ENCODE measurements at regions not wholly inside any gene's neighbourhood (a gene's known extent, or its start where the extent isn't known, plus 50 kb on each side); places are given as distances from the start of the nearest gene placed in this dataset.
A peak's percentile ranks its signal among the peaks of the same experiment; 100 is the strongest.

DNA sequence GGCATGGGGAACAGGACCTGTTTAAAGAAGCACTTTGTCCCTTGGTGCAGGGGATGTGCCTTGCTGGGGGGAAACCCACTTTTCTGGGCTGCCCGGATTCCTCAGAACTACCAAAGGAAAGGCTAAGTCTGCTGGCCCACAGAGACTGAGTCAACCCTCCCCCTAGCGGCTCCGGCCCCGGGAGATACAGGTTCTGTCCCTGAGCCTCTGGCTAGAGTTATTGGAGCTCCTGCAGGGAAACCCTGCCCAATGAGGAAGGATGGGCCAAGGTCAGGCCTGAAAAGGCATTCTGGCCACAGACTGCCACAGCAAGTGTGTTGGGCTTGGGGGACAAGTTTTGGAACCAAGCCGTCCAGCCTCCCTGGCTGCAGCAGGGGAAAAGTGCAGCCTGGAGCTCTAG is 490.9 kb upstream of the ACTRT1 start:
- TF ChIP-seq TEAD4 (IDR thresholded peaks at IDR 0.05) (no peak), RAD21 (IDR thresholded peaks at IDR 0.05; ENCODE audit: low read depth) (no peak), TCF12 (IDR thresholded peaks at IDR 0.05; ENCODE audit: low read depth) (no peak), ZBTB7A (IDR thresholded peaks at IDR 0.05; ENCODE audit: low read depth) (no peak)

DNA sequence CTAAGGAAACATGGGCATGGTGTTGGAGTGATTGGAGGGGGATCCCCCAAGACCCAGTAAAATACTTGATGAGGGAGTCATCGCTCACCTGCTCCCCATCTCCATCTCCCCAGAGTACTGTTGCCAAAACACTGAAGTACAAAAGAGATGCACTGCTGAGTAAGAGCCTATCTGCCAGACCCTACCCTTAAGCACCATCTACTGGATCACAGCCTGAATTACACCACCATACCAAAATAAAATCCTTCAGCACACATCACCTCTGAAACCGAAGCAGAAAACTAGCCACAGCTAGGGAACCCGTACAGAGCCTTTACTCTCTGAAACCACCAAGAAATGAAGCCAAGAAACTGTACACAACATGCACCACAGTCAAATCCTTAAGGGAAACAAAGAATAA is 466.3 kb upstream of the ACTRT1 start:
- TF ChIP-seq RAD21 (IDR thresholded peaks at IDR 0.05; ENCODE audit: low read depth) (peak; percentile 49), NFIC (IDR thresholded peaks at IDR 0.05) (no peak), CREB1 (IDR thresholded peaks at IDR 0.05; ENCODE audit: low read depth) (no peak)
- TF ChIP-seq, protein P1, sequence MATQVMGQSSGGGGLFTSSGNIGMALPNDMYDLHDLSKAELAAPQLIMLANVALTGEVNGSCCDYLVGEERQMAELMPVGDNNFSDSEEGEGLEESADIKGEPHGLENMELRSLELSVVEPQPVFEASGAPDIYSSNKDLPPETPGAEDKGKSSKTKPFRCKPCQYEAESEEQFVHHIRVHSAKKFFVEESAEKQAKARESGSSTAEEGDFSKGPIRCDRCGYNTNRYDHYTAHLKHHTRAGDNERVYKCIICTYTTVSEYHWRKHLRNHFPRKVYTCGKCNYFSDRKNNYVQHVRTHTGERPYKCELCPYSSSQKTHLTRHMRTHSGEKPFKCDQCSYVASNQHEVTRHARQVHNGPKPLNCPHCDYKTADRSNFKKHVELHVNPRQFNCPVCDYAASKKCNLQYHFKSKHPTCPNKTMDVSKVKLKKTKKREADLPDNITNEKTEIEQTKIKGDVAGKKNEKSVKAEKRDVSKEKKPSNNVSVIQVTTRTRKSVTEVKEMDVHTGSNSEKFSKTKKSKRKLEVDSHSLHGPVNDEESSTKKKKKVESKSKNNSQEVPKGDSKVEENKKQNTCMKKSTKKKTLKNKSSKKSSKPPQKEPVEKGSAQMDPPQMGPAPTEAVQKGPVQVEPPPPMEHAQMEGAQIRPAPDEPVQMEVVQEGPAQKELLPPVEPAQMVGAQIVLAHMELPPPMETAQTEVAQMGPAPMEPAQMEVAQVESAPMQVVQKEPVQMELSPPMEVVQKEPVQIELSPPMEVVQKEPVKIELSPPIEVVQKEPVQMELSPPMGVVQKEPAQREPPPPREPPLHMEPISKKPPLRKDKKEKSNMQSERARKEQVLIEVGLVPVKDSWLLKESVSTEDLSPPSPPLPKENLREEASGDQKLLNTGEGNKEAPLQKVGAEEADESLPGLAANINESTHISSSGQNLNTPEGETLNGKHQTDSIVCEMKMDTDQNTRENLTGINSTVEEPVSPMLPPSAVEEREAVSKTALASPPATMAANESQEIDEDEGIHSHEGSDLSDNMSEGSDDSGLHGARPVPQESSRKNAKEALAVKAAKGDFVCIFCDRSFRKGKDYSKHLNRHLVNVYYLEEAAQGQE (IDR thresholded peaks at IDR 0.05; ENCODE audit: low read depth) = no peak
- TF ChIP-seq, protein P2, sequence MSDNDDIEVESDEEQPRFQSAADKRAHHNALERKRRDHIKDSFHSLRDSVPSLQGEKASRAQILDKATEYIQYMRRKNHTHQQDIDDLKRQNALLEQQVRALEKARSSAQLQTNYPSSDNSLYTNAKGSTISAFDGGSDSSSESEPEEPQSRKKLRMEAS (IDR thresholded peaks at IDR 0.05) = no peak

DNA sequence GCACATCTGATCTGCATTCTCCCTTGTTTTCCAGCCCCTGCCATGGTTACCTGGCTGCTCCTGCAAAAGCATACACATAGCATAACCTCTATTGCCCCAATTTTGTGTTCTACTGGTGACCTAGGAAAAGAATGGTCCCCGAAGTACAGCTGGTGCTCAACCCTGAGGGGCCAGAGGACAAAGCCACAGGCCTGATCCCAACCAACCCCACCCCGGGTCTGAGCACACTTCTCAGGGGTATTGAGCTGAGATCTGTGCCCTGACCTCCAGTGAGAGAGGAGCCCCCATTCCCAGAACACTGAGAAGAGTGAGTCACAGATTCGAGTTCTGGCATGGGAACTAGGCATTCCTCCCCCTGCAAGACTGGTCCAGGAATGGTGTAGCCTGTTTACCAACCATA is 465.5 kb upstream of the ACTRT1 start:
- no peak for TF ChIP-seq ZBTB7A (IDR thresholded peaks at IDR 0.05; ENCODE audit: low read depth)
- no peak for TF ChIP-seq TEAD4 (IDR thresholded peaks at IDR 0.05)
- no peak for TF ChIP-seq CREB1 (IDR thresholded peaks at IDR 0.05; ENCODE audit: low read depth)
- no peak for TF ChIP-seq YY1 (IDR thresholded peaks at IDR 0.05; ENCODE audit: low read depth)
- no peak for TF ChIP-seq EP300 (IDR thresholded peaks at IDR 0.05; ENCODE audit: borderline replicate concordance)
- no peak for TF ChIP-seq RAD21 (IDR thresholded peaks at IDR 0.05; ENCODE audit: low read depth)
- TF ChIP-seq, protein P2 (IDR thresholded peaks at IDR 0.05) = no peak
- TF ChIP-seq, protein P3, sequence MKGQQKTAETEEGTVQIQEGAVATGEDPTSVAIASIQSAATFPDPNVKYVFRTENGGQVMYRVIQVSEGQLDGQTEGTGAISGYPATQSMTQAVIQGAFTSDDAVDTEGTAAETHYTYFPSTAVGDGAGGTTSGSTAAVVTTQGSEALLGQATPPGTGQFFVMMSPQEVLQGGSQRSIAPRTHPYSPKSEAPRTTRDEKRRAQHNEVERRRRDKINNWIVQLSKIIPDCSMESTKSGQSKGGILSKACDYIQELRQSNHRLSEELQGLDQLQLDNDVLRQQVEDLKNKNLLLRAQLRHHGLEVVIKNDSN (IDR thresholded peaks at IDR 0.05) = no peak
- TF ChIP-seq NFIC (IDR thresholded peaks at IDR 0.05) = no peak
- no peak for TF ChIP-seq CEBPB (IDR thresholded peaks at IDR 0.05)
- TF ChIP-seq TAF1 (IDR thresholded peaks at IDR 0.05; ENCODE audit: low read depth) = no peak

DNA sequence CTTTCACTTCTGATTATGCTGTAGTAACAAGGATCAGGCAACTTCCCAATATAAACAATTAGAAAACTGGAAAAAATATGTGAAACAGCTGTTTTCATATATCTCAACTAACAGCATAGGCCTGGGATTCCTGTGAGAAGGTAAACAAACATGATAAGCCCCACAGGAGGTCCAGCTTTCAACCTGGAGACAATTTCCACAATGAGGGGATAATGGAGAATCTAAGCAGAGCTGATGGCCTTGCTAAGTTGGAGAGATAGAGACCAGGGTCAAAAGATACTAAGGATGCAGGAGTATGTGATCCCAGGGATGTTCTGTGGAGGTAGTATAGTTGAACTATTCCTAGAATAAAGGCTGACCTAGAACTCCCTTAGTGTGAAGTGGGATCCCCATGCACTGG is 452.3 kb upstream of the ACTRT1 start:
- TF ChIP-seq, protein P3 (IDR thresholded peaks at IDR 0.05) = no peak
- TF ChIP-seq CEBPB (IDR thresholded peaks at IDR 0.05) (no peak), ZBTB7A (IDR thresholded peaks at IDR 0.05; ENCODE audit: low read depth) (no peak), NFIC (IDR thresholded peaks at IDR 0.05) (no peak), EP300 (IDR thresholded peaks at IDR 0.05; ENCODE audit: borderline replicate concordance) (no peak), CREB1 (IDR thresholded peaks at IDR 0.05; ENCODE audit: low read depth) (no peak), FOXM1 (IDR thresholded peaks at IDR 0.05; ENCODE audit: borderline replicate concordance, low read depth) (no peak), YY1 (IDR thresholded peaks at IDR 0.05; ENCODE audit: low read depth) (no peak), TCF12 (IDR thresholded peaks at IDR 0.05; ENCODE audit: low read depth) (no peak), EGR1 (IDR thresholded peaks at IDR 0.05) (no peak), TAF1 (IDR thresholded peaks at IDR 0.05; ENCODE audit: low read depth) (no peak)
- TF ChIP-seq, protein P1 (IDR thresholded peaks at IDR 0.05; ENCODE audit: low read depth) = no peak
- TF ChIP-seq, protein P2 (IDR thresholded peaks at IDR 0.05) = no peak

DNA sequence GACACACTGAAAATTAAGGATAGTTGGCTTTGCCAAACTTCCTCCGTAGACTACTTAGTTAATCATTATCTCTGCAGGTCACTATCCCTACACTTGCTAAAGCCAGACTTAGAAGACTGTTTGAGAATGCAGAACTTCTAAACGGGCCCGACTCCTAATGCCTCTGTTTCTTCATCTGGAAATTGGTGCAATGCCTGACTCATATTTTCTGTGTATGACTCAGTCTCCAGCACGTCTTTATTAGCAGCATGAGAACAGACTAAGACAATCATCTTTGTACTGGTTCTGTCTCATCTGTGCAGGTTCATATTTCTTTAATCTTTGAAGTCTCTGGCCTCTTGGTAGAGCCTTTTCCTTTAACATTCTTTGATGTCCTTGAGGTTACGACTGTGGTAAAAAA is 411.9 kb upstream of the ACTRT1 start:
- TF ChIP-seq EP300 (IDR thresholded peaks at IDR 0.05; ENCODE audit: borderline replicate concordance) = no peak
- TF ChIP-seq TCF12 (IDR thresholded peaks at IDR 0.05; ENCODE audit: low read depth) = no peak
- no peak for TF ChIP-seq RAD21 (IDR thresholded peaks at IDR 0.05; ENCODE audit: low read depth)
- TF ChIP-seq TEAD4 (IDR thresholded peaks at IDR 0.05) = no peak
- no peak for TF ChIP-seq EGR1 (IDR thresholded peaks at IDR 0.05)
- no peak for TF ChIP-seq TAF1 (IDR thresholded peaks at IDR 0.05; ENCODE audit: low read depth)
- no peak for TF ChIP-seq FOXM1 (IDR thresholded peaks at IDR 0.05; ENCODE audit: borderline replicate concordance, low read depth)
- TF ChIP-seq ZBTB7A (IDR thresholded peaks at IDR 0.05; ENCODE audit: low read depth) = no peak
- TF ChIP-seq, protein P3 (IDR thresholded peaks at IDR 0.05) = no peak
- TF ChIP-seq CREB1 (IDR thresholded peaks at IDR 0.05; ENCODE audit: low read depth) = no peak
- TF ChIP-seq, protein P2 (IDR thresholded peaks at IDR 0.05) = no peak
- TF ChIP-seq, protein P1 (IDR thresholded peaks at IDR 0.05; ENCODE audit: low read depth) = no peak
- no peak for TF ChIP-seq YY1 (IDR thresholded peaks at IDR 0.05; ENCODE audit: low read depth)
- no peak for TF ChIP-seq NFIC (IDR thresholded peaks at IDR 0.05)
- no peak for TF ChIP-seq CEBPB (IDR thresholded peaks at IDR 0.05)
